ENCODE measurements at regions not wholly inside any gene's neighbourhood (a gene's known extent, or its start where the extent isn't known, plus 50 kb on each side); places are given as distances from the start of the nearest gene placed in this dataset.

DNA sequence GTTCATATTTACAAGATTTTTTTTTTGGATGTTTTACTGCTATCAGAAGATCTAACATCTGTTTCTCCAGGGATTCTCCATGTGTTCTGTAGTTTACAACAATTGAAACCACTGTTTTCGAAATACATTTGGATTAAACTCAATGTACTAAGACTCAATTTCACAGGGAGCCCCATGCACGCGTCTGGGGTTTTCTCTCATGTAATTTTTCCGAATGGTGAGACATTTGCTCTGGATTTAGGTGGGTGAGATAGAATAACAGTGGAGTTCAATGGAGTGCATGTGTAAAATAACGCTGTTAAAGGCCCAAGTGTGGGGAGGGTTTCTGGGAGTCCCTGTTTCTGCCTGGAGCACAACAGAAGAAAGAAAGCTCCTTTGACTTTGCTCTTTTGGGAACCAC lies 330.3 kb downstream of the TSHZ3 start:
- no peak for TF ChIP-seq EZH2phosphoT487 (IDR thresholded peaks at IDR 0.05)
- TF ChIP-seq, protein P1, sequence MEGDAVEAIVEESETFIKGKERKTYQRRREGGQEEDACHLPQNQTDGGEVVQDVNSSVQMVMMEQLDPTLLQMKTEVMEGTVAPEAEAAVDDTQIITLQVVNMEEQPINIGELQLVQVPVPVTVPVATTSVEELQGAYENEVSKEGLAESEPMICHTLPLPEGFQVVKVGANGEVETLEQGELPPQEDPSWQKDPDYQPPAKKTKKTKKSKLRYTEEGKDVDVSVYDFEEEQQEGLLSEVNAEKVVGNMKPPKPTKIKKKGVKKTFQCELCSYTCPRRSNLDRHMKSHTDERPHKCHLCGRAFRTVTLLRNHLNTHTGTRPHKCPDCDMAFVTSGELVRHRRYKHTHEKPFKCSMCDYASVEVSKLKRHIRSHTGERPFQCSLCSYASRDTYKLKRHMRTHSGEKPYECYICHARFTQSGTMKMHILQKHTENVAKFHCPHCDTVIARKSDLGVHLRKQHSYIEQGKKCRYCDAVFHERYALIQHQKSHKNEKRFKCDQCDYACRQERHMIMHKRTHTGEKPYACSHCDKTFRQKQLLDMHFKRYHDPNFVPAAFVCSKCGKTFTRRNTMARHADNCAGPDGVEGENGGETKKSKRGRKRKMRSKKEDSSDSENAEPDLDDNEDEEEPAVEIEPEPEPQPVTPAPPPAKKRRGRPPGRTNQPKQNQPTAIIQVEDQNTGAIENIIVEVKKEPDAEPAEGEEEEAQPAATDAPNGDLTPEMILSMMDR (IDR thresholded peaks at IDR 0.05): no peak
- no peak for TF ChIP-seq EZH2 (IDR thresholded peaks at IDR 0.05)

All from neural progenitor cell (in vitro differentiated cells).